Cardiac muscle cell (in vitro differentiated cells and primary cell): ENCODE measurements at regions not wholly inside any gene's neighbourhood (a gene's known extent, or its start where the extent isn't known, plus 50 kb on each side); places are given as distances from the start of the nearest gene placed in this dataset.

ENCODE experiments used
- DNase-seq, 2 donors: peaks; one replicate each; pipeline versions ENCODE4 v3.0.0 to v3.0.0-alpha.2; 2010 to 2017; ENCODE audit warnings: low read depth in 1 of 2, low spot score in 1 of 2
- H3K27ac ChIP-seq: fragments of 200-600 bp; sonication (generic); 2 replicates; pipeline ENCODE4 v1.5.1; 2016
- H3K27me3 ChIP-seq: fragments of 200-600 bp; sonication (generic); 2 replicates; pipeline ENCODE4 v1.6.0; 2016; ENCODE audit warnings: control low read depth
- H3K36me3 ChIP-seq: fragments of 200-600 bp; sonication (generic); 2 replicates; pipeline ENCODE4 v1.5.1; 2016; ENCODE audit warnings: control low read depth
- H3K4me1 ChIP-seq: fragments of 200-600 bp; sonication (generic); 2 replicates; pipeline ENCODE4 v1.8.1; 2017; ENCODE audit warnings: low read depth, mild to moderate bottlenecking, mixed run types
- H3K4me3 ChIP-seq: fragments of 200-600 bp; sonication (generic); 2 replicates; pipeline ENCODE4 v1.5.1; 2016; ENCODE audit warnings: mild to moderate bottlenecking
- H3K9me3 ChIP-seq: fragments of 200-600 bp; sonication (generic); 2 replicates; pipeline ENCODE4 v1.5.1; 2017; ENCODE audit warnings: low read depth, mild to moderate bottlenecking, control low read depth
- TF ChIP-seq, protein P1 (sequence below): IDR thresholded peaks from 2 replicates; pipeline ENCODE4 v1.5.1; 2012; ENCODE audit warnings: low read depth, mild to moderate bottlenecking, low read length

DNA sequence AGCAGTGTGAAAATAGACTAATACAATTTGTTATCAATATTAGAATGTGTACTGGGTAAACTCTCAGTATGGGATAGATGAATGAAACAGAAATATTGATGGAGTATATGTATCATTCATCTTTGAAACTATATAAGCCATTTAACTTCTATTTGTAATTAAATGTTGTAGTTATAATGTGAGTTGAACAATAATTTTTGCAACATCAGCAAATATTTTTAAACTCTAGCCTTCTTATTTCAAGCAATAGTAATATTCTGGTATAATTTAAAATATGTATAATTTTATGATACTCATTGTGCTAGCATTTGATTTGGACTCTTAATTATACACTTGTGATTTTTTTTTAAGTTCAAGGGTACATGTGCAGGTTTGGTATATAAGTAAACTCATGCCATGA is 59.6 kb upstream of the RGMB start:
- no peak overlapping the region for H3K27ac ChIP-seq
- TF ChIP-seq, protein P1, sequence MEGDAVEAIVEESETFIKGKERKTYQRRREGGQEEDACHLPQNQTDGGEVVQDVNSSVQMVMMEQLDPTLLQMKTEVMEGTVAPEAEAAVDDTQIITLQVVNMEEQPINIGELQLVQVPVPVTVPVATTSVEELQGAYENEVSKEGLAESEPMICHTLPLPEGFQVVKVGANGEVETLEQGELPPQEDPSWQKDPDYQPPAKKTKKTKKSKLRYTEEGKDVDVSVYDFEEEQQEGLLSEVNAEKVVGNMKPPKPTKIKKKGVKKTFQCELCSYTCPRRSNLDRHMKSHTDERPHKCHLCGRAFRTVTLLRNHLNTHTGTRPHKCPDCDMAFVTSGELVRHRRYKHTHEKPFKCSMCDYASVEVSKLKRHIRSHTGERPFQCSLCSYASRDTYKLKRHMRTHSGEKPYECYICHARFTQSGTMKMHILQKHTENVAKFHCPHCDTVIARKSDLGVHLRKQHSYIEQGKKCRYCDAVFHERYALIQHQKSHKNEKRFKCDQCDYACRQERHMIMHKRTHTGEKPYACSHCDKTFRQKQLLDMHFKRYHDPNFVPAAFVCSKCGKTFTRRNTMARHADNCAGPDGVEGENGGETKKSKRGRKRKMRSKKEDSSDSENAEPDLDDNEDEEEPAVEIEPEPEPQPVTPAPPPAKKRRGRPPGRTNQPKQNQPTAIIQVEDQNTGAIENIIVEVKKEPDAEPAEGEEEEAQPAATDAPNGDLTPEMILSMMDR, result no peak
- H3K4me1 ChIP-seq, result no peaks in the 10 kb centered on the region
- no peak overlapping the region for H3K4me3 ChIP-seq
- H3K27me3 ChIP-seq, result no peaks in the 10 kb centered on the region
- no peak for DNase-seq
- H3K36me3 ChIP-seq, result no peaks in the 10 kb centered on the region
- no peaks in the 10 kb centered on the region for H3K9me3 ChIP-seq

GRCh38 chr5:98714710-98715288 is 58.7 kb upstream of the RGMB start:
- H3K4me3 ChIP-seq, result no peak overlapping the region
- H3K27ac ChIP-seq, result no peak overlapping the region
- no peaks in the 10 kb centered on the region for H3K4me1 ChIP-seq
- DNase-seq, result no peak
- no peaks in the 10 kb centered on the region for H3K27me3 ChIP-seq
- TF ChIP-seq, protein P1, result no peak
- H3K9me3 ChIP-seq, result no peaks in the 10 kb centered on the region
- no peaks in the 10 kb centered on the region for H3K36me3 ChIP-seq

- Histone ChIP-seq H3K9me3 (no peaks in the 10 kb centered on the region), H3K36me3 (no peaks in the 10 kb centered on the region), H3K4me3 (no peak overlapping the region), H3K27ac (no peak overlapping the region), H3K4me1 (peaks cover 6% of the 10 kb centered on the region), H3K27me3 (no peaks in the 10 kb centered on the region)
- no peak for DNase-seq
- TF ChIP-seq, protein P1, result no peak
These were observed 52.1 kb upstream of the RGMB start for GRCh38 chr5:98721231-98721928.

DNA sequence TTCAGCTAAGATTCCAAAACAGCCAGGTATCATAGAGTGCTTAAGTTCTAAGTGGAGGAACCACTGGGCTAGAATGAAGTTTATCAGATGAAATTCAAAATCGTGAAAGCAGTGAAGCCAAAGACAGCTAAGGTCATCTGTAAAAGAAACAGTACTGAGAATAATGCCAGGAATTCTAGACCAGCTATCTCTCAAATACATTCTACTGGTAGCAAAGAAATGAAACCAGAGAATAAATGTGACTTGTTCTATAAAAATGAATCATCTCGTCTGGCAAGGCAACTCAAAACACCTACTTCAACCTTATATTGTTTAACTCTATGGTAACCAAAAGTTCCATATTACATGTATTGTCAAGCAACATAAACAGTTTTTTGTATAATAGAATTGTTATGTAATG is 51.3 kb upstream of the RGMB start:
- H3K36me3 ChIP-seq, result no peaks in the 10 kb centered on the region
- TF ChIP-seq, protein P1, result no peak
- H3K27ac ChIP-seq, result no peak overlapping the region
- H3K4me1 ChIP-seq, result peaks cover 6% of the 10 kb centered on the region
- H3K9me3 ChIP-seq, result no peaks in the 10 kb centered on the region
- no peak for DNase-seq
- H3K4me3 ChIP-seq, result no peak overlapping the region
- H3K27me3 ChIP-seq, result no peaks in the 10 kb centered on the region

DNA sequence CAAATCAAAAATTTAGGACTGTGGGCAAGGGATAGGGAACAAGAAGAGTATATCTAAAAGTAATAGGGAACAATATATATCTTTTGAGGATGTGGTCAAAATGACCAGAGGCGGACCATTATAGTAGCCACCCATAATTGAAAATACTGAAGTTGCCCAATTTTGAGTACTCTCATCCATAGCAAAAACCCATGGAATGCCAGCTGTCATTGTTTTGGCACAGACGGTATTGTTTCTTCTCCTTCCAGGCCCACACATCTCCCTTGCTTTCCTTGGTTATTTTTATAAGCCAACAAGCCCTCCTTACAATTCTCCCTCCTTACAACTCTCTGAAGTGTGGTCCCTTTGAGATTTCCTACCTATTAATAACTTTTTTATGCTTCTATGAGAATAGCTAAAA is 50.4 kb upstream of the RGMB start:
- H3K4me1 ChIP-seq, result peaks cover 6% of the 10 kb centered on the region
- no peaks in the 10 kb centered on the region for H3K36me3 ChIP-seq
- no peaks in the 10 kb centered on the region for H3K27me3 ChIP-seq
- no peak for DNase-seq
- TF ChIP-seq, protein P1, result no peak
- no peak overlapping the region for H3K27ac ChIP-seq
- H3K4me3 ChIP-seq, result no peak overlapping the region
- H3K9me3 ChIP-seq, result no peaks in the 10 kb centered on the region
